T1000 (cell line): ENCODE measurements at regions not wholly inside any gene's neighbourhood (a gene's known extent, or its start where the extent isn't known, plus 50 kb on each side); places are given as distances from the start of the nearest gene placed in this dataset.

Source experiments
- DNase-seq: peaks from one replicate; lab custom pipeline; 2025; ENCODE audit warnings: mixed read lengths; lab: John Stamatoyannopoulos, UW

DNA sequence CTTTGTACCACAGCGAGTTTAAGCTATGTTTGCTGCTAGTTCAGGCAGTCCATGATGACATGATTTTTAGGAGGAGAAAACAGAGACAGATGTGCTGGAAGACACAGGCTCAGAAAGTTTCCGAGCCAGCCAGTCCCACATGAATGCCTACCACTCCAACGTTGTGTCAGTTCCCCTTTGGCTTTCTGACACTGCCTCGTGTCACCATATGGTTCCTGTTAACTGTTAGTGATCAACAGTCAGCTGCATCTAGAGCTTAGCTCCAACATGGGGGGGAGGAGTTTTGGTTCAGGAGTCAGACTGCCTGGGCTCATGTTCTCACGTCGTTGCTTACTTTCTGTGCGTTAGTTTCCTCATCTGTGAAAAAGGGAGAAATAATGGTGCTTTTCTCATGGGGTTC lies 343.7 kb downstream of the MID1IP1 start:
- DNase-seq = no peak

DNA sequence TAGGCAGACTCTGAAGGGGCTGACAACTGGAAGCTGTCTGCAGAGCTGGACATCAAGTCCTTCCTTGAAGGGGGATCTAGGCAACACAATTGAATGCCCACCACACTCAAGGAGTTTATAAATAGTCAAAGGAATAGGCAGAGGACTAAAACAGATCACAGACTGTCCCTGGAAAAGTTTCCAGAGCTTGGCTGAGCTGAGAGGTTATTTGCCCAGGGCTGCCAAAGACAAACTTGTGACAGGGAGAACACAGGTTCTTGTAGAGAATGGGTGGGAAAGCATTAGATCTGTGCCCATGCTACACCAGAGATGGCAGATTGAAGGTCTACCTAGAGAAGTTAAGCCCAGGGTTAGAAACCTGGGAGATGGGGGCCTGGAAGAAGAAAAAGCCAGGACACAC lies 344.6 kb downstream of the MID1IP1 start:
- DNase-seq = no peak

GRCh38 chrX:39149761-39150160 lies 348.5 kb downstream of the MID1IP1 start:
- DNase-seq = no peak

DNA sequence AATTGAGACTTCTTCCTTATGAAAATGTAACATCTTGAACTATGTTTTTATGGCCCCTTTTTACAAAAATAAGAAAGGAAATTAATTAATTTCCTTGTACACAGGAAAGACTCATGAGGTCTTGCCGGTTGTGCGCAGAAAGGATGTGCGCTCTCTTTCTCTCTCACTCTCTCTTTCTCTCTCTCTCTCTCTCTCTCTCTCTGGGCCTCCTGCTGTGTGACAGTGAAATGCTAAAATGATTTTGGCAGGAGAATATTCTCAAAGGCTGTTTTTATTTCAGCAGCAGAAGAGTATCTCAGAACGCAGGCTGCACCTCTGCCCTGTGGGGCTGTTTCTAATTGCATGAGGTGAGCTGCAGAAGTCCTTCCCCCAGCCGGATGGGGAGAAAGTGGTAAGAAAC lies 349.0 kb downstream of the MID1IP1 start:
- DNase-seq = no peak

- DNase-seq = no peak
Observed at GRCh38 chrX:39150621-39151020, 349.4 kb downstream of the MID1IP1 start.

- no peak for DNase-seq
Observed at GRCh38 chrX:39152106-39152649, 350.9 kb downstream of the MID1IP1 start.

DNA sequence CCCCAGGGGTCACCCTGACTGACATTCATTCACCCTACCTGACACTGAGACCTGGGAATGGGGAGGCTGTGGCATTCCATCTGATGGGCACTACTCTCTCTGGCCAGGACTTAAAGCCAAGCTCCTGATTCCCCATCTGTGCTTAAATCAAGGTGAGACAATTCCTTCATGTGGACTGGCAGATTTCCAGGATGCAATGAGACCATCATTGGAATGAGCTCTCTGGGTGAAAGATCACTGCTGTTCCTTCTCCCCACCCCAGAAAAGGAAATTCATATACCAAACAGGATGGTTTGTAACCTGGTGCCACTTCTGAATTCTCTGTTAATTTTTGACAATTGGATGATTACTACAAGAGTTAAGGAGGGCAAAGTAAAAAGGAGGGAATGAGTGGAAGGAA lies 354.8 kb downstream of the MID1IP1 start:
- DNase-seq = no peak

DNA sequence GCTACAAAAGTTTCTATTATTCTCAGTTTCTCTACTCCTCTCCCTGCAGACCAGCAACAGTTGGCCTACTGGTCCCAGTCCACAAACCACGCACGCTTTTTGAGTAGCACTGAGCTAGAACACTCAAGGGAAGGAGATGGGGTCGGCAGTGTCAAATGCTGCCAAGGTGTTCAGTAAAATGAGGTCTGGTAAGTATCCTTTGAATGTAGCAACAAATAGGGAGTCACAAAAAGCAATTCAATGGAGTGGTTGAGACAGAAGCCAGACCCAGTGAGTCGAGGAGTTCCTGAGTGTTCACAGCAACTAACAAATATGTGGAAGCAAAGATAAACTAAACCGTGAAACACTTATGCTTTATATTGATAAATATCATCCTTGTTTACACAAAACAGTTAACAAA lies 355.7 kb downstream of the MID1IP1 start:
- no peak for DNase-seq

GRCh38 chrX:39157796-39158195 lies 356.5 kb downstream of the MID1IP1 start:
- DNase-seq = no peak

DNA sequence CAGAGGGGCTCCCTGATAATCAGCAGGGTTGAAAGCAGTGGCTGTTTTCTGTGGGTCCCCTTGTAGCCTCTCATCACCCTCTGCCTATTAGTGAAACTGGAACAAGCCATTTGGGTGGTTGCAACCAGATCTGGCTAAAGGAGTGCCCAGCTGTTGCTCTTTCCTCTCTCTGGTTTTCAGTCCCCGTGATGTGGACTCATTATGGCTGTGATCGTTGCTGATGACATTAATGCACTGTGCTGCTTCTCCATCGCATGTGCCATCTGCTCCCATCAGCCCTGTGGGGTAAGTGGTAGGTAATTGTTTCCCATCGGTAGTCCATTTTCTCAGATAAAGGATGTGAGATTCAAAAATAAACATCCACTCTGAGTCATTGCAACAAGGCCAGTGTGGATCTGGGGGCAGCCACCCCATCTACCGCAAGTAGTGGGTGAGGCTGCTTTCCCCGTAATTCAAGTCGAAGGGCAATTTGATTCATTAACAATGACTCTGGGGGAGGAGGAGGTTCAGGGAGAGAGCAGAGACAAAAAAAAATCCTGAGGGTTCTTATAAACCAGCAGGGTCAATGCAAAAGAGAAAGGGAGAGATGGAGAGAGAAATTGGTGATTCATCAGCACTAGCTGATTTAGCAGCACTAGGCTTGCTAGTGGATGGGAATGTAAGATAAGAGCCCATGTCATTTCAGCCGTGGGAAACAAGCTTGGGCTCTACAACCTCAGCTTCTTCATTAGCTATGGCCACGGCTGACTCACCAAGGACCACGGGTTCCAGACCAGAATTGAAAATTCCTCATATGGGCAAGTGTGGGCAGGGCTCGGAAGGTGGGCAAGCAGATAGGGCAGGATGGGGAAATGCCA lies 357.8 kb downstream of the MID1IP1 start:
- peak; percentile 37 for DNase-seq

- no peak for DNase-seq
Observed at GRCh38 chrX:39159921-39160507, 358.8 kb downstream of the MID1IP1 start.

- DNase-seq = no peak
Observed at GRCh38 chrX:39161611-39162255, 360.5 kb downstream of the MID1IP1 start.

- DNase-seq = no peak
Observed at GRCh38 chrX:39162322-39162735, 361.1 kb downstream of the MID1IP1 start.

GRCh38 chrX:39163581-39164126 lies 362.4 kb downstream of the MID1IP1 start:
- no peak for DNase-seq

DNA sequence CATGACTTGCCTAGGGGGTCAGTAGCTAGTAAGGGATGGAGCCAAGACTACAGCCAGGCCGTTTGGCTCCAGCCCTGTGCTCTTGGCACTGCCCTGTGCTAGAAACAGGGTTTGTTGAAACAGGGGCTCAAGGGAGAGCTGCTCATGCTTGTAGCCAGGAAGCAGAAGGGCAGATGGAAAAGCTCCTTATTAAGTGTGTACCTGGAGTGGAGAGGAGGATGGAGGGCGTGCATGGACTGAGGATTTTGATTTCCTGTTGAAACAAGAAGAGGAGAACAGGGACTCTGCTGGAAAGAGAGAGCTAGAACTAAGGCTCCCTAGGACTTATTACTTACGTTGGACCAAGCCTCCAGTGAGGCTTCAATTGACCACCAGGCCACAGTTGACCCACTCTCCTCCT lies 363.0 kb downstream of the MID1IP1 start:
- DNase-seq = no peak

DNA sequence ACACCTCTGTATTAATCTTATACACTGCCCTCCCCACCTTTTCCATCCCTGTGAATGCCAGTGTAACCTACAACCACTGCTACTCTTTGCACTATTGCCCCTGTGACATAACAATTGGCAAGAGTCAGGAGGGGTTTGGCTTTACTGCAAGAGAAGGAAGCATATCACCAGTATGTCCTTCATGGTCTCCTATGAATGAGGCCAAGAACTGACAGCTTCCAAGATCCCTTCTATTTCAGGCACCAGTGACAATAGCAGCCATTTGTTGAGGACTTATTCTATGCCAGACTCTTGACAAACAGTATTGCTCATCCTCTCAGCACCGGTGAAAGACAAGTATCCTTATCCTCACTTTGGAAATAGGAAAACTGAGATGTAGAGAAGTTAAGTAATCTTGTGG lies 363.9 kb downstream of the MID1IP1 start:
- DNase-seq = no peak

- DNase-seq = no peak
Observed at GRCh38 chrX:39165773-39166172, 364.5 kb downstream of the MID1IP1 start.

DNA sequence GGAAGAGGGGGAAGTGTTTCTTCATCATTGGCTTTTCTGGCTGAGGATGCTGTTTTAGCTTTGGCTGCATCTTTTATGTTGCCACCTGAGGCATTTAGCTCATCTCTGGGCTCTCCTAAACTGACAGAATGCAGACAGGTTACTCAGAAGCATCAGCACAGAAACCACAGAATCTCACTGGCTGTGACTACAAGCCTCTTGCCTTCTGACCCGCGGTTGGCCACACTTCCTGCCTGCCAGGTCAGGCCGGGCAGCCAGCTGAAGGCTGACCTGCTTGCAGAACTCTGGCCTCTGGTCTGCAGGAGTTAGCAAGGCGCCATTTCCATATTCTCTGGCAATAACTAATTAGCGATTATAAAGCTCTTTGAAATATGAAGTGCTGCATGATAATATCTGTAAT lies 366.5 kb downstream of the MID1IP1 start:
- DNase-seq = no peak

GRCh38 chrX:39168609-39169008 lies 367.4 kb downstream of the MID1IP1 start:
- DNase-seq = no peak

- no peak for DNase-seq
Observed at GRCh38 chrX:39169976-39170375, 368.7 kb downstream of the MID1IP1 start.

DNA sequence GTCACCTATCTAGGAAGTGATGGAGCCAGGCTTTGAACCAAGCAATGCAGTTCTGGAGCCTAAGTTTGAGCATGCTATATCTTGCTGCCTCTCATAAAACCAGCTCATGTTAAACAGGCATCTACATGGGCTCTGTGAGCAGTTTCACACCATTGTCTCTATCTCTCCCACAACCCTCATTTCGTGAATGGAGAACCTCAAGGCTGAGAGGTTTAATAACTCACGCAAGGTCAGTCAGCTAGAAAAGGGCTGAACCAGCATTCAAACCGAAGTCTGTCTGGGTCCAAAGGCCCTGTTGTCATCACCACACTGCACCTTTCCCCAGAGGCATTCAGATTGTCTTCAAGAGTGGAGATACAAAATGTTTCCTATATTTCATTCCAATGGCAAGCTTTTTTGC lies 369.2 kb downstream of the MID1IP1 start:
- no peak for DNase-seq

DNA sequence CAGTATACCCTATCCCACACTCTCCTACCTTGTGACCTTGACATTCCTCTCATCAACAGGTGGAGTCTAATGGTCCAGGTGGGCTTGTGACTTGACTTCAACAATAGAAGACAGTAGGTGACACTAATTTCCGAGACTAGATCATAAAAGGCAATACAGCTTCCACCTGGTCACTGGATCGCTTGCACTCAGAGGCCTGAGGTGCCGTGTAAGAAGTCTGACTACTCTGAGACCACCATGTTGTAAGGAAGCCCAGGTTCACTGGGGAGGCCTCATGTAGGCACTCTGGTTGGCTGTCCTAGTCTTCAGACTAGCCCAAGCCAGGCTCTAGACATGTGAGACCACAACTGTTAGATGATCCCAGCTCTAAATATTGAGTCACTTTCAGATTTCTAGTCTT lies 370.4 kb downstream of the MID1IP1 start:
- no peak for DNase-seq
